Astrocyte (in vitro differentiated cells and primary cell): ENCODE measurements at regions not wholly inside any gene's neighbourhood (a gene's known extent, or its start where the extent isn't known, plus 50 kb on each side); places are given as distances from the start of the nearest gene placed in this dataset.

Experiments used
- DNase-seq: peaks from one replicate; pipeline ENCODE4 v3.0.0-alpha.2; 2010; ENCODE audit warnings: low read depth
- FAIRE-seq: peaks from 2 replicates; lab custom pipeline; 2011; peaks lifted over from hg19 to GRCh38; lab: Jason Lieb, UNC
- H2AFZ ChIP-seq: 2 replicates; pipeline ENCODE4 v1.6.0; 2012; ENCODE audit warnings: low read depth, low read length, inconsistent platforms
- H3K27ac ChIP-seq: 2 replicates; pipeline ENCODE4 v1.5.1; 2011; ENCODE audit warnings: low read depth, low read length, inconsistent platforms
- H3K27me3 ChIP-seq: 2 replicates; pipeline ENCODE4 v1.6.0; 2011; ENCODE audit warnings: low read length, inconsistent platforms; ENCODE audit not compliant: insufficient read depth
- H3K36me3 ChIP-seq: 2 replicates; pipeline ENCODE4 v1.5.1; 2011; ENCODE audit warnings: low read length, inconsistent platforms; ENCODE audit not compliant: insufficient read depth
- H3K4me1 ChIP-seq: 2 replicates; pipeline ENCODE4 v1.5.1; 2011; ENCODE audit warnings: low read length, inconsistent platforms; ENCODE audit not compliant: insufficient read depth
- H3K4me2 ChIP-seq: 2 replicates; pipeline ENCODE4 v1.6.0; 2012; ENCODE audit warnings: low read length, inconsistent platforms
- H3K4me3 ChIP-seq: 2 replicates; pipeline ENCODE4 v1.5.1; 2011; ENCODE audit warnings: low read depth, mild to moderate bottlenecking, low read length, inconsistent platforms; ENCODE audit not compliant: insufficient read depth
- H3K79me2 ChIP-seq: 2 replicates; pipeline ENCODE4 v1.6.0; 2012; ENCODE audit warnings: mild to moderate bottlenecking, low read length, inconsistent platforms; ENCODE audit not compliant: insufficient read depth
- H3K9ac ChIP-seq: 2 replicates; pipeline ENCODE4 v1.6.0; 2012; ENCODE audit warnings: mild to moderate bottlenecking, low read length, inconsistent platforms
- H3K9me3 ChIP-seq: 2 replicates; pipeline ENCODE4 v1.5.1; 2012; ENCODE audit warnings: low read depth, mild to moderate bottlenecking, low read length, inconsistent platforms; ENCODE audit not compliant: insufficient read depth
- H4K20me1 ChIP-seq: 2 replicates; pipeline ENCODE4 v1.6.0; 2012; ENCODE audit warnings: low read length, inconsistent platforms; ENCODE audit not compliant: insufficient read depth
- H3K27ac Mint-ChIP-seq: one replicate; pipeline ENCODE4 v1.8.0; 2021; ENCODE audit warnings: mild to moderate bottlenecking, mixed read lengths; ENCODE audit not compliant: unreplicated experiment
- H3K27me3 Mint-ChIP-seq: one replicate; pipeline ENCODE4 v1.8.0; 2021; ENCODE audit warnings: low read depth, mixed read lengths; ENCODE audit not compliant: unreplicated experiment
- H3K36me3 Mint-ChIP-seq: one replicate; pipeline ENCODE4 v1.8.0; 2021; ENCODE audit warnings: low read depth, mixed read lengths; ENCODE audit not compliant: unreplicated experiment
- H3K4me1 Mint-ChIP-seq: one replicate; pipeline ENCODE4 v1.8.0; 2021; ENCODE audit warnings: low read depth, mixed read lengths; ENCODE audit not compliant: unreplicated experiment
- H3K4me3 Mint-ChIP-seq: one replicate; pipeline ENCODE4 v1.8.0; 2021; ENCODE audit warnings: mild to moderate bottlenecking, moderate library complexity, mixed read lengths; ENCODE audit not compliant: unreplicated experiment
- H3K9me3 Mint-ChIP-seq: one replicate; pipeline ENCODE4 v1.8.0; 2021; ENCODE audit warnings: mild to moderate bottlenecking, mixed read lengths; ENCODE audit not compliant: unreplicated experiment
- EZH2 ChIP-seq: IDR thresholded peaks from 2 replicates; pipeline ENCODE4 v1.6.1; 2012; ENCODE audit warnings: mild to moderate bottlenecking, low read length, inconsistent platforms; ENCODE audit not compliant: insufficient read depth
- TF ChIP-seq, protein P1 (sequence below): IDR thresholded peaks from 2 replicates; pipeline ENCODE4 v1.5.1; 2011; ENCODE audit warnings: low read depth, mild to moderate bottlenecking, inconsistent platforms, low read length, moderate library complexity; ENCODE audit not compliant: insufficient read depth

DNA sequence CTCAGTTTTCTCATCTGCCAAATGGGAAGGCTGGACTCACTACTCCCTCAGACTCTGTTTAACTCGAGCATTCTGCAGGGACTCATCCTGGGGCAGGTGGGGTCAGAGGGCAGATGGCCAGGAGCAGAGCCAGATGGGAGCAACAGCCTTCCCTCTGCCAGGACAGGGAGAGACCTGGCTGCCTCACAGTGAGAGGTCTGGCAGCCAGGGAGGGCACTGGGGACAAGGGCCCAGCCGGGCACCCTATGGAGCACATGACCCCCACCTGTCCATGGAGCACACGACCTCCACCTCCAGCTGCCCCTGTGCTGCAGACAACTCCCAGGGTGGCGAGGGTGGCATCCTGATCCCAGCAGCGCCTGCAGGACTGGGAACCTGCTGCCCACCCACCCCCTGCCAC is 67.4 kb downstream of the IGLL1 start:
- Histone ChIP-seq H3K36me3 (no peaks in the 10 kb centered on the region), H3K4me2 (no peak overlapping the region), H3K4me1 (no peaks in the 10 kb centered on the region), H3K4me3 (no peak overlapping the region), H4K20me1 (no peaks in the 10 kb centered on the region), H3K79me2 (no peaks in the 10 kb centered on the region), H2AFZ (no peak overlapping the region), H3K27me3 (no peaks in the 10 kb centered on the region), H3K27ac (no peak overlapping the region), H3K9ac (no peak overlapping the region), H3K9me3 (no peaks in the 10 kb centered on the region)
- FAIRE-seq (no peak), DNase-seq (no peak)
- Mint-ChIP-seq H3K27me3 (peaks cover 22% of the 10 kb centered on the region), H3K9me3 (no peaks in the 10 kb centered on the region), H3K27ac (no peak overlapping the region), H3K4me1 (no peaks in the 10 kb centered on the region), H3K36me3 (no peaks in the 10 kb centered on the region), H3K4me3 (no peak overlapping the region)
- TF ChIP-seq, protein P1, sequence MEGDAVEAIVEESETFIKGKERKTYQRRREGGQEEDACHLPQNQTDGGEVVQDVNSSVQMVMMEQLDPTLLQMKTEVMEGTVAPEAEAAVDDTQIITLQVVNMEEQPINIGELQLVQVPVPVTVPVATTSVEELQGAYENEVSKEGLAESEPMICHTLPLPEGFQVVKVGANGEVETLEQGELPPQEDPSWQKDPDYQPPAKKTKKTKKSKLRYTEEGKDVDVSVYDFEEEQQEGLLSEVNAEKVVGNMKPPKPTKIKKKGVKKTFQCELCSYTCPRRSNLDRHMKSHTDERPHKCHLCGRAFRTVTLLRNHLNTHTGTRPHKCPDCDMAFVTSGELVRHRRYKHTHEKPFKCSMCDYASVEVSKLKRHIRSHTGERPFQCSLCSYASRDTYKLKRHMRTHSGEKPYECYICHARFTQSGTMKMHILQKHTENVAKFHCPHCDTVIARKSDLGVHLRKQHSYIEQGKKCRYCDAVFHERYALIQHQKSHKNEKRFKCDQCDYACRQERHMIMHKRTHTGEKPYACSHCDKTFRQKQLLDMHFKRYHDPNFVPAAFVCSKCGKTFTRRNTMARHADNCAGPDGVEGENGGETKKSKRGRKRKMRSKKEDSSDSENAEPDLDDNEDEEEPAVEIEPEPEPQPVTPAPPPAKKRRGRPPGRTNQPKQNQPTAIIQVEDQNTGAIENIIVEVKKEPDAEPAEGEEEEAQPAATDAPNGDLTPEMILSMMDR = no peak
- TF ChIP-seq EZH2 = no peak

- no peak overlapping the region for H3K4me3 Mint-ChIP-seq
- no peaks in the 10 kb centered on the region for H3K36me3 ChIP-seq
Observed at GRCh38 chr22:23512348-23512705, 67.8 kb downstream of the IGLL1 start.

GRCh38 chr22:23511627-23512347 is 68.3 kb downstream of the IGLL1 start:
- no peak for FAIRE-seq
- Histone ChIP-seq H3K4me2 (no peak overlapping the region), H4K20me1 (no peaks in the 10 kb centered on the region), H3K9me3 (no peaks in the 10 kb centered on the region), H3K79me2 (no peaks in the 10 kb centered on the region), H3K27me3 (no peaks in the 10 kb centered on the region), H3K4me1 (no peaks in the 10 kb centered on the region), H3K4me3 (no peak overlapping the region), H2AFZ (no peak overlapping the region), H3K9ac (no peak overlapping the region), H3K36me3 (no peaks in the 10 kb centered on the region), H3K27ac (no peak overlapping the region)
- Mint-ChIP-seq H3K4me1 (no peaks in the 10 kb centered on the region), H3K9me3 (no peaks in the 10 kb centered on the region), H3K27me3 (peaks cover 30% of the 10 kb centered on the region), H3K27ac (no peak overlapping the region), H3K36me3 (no peaks in the 10 kb centered on the region), H3K4me3 (no peak overlapping the region)
- no peak for DNase-seq
- TF ChIP-seq, protein P1 = no peak
- TF ChIP-seq EZH2 = no peak

More at GRCh38 chr22:23512348-23512705, 67.8 kb downstream of the IGLL1 start:
- Histone ChIP-seq H3K27me3 (no peaks in the 10 kb centered on the region), H3K4me1 (no peaks in the 10 kb centered on the region), H3K4me2 (no peak overlapping the region), H4K20me1 (no peaks in the 10 kb centered on the region), H3K9ac (no peak overlapping the region), H3K4me3 (no peak overlapping the region), H3K9me3 (no peaks in the 10 kb centered on the region), H3K27ac (no peak overlapping the region), H3K79me2 (no peaks in the 10 kb centered on the region), H2AFZ (no peak overlapping the region)
- Mint-ChIP-seq H3K27me3 (peaks cover 25% of the 10 kb centered on the region), H3K4me1 (no peaks in the 10 kb centered on the region), H3K27ac (no peak overlapping the region), H3K36me3 (no peaks in the 10 kb centered on the region), H3K9me3 (no peaks in the 10 kb centered on the region)
- DNase-seq = no peak
- no peak for FAIRE-seq
- TF ChIP-seq EZH2 = no peak
- TF ChIP-seq, protein P1 = no peak
